Thoracic aorta (tissue), 2 donors: ENCODE measurements at regions not wholly inside any gene's neighbourhood (a gene's known extent, or its start where the extent isn't known, plus 50 kb on each side); places are given as distances from the start of the nearest gene placed in this dataset.

Experiments
- ATAC-seq: fragments of 150-250 bp; one replicate; pipeline ENCODE4 v1.8.0; 2017; ENCODE audit warnings: low read depth; ENCODE audit not compliant: insufficient number of reproducible peaks, low FRiP score
- DNase-seq: peaks from one replicate; pipeline ENCODE4 v3.0.0-alpha.2; 2020; ENCODE audit warnings: low spot score
- H3K27ac ChIP-seq, 2 donors: fragments of 200-600 bp; sonication (generic); 1 replicate in 1 of 2; 2 replicates in 1 of 2; pipeline ENCODE4 v1.5.1; 2016; ENCODE audit warnings: mild to moderate bottlenecking in 2 of 2, moderate library complexity in 2 of 2
- H3K27me3 ChIP-seq: fragments of 200-600 bp; sonication (generic); replicated peaks from 2 replicates; pipeline ENCODE4 v1.6.0; 2016; ENCODE audit warnings: mild to moderate bottlenecking; ENCODE audit not compliant: insufficient read depth
- H3K36me3 ChIP-seq: fragments of 200-600 bp; sonication (generic); one replicate; pipeline ENCODE4 v1.5.1; 2016
- H3K4me1 ChIP-seq, 2 donors: fragments of 200-600 bp; sonication (generic); 1 replicate in 1 of 2; 2 replicates in 1 of 2; pipeline versions ENCODE4 v1.5.1 to v1.6.0; 2016; ENCODE audit warnings: low read depth in 2 of 2, mild to moderate bottlenecking in 1 of 2; ENCODE audit not compliant: control insufficient read depth in 1 of 2
- H3K4me3 ChIP-seq: fragments of 200-600 bp; sonication (generic); 2 replicates; pipeline ENCODE4 v1.5.1; 2016; ENCODE audit warnings: mild to moderate bottlenecking
- H3K9me3 ChIP-seq: fragments of 200-600 bp; sonication (generic); 2 replicates; pipeline ENCODE4 v1.5.1; 2016
- TF ChIP-seq, protein P1 (sequence below): fragments of 200-600 bp; sonication (generic); IDR thresholded peaks from one replicate; pipeline ENCODE4 v1.5.1; 2019; ENCODE audit warnings: antibody characterized with exemption

DNA sequence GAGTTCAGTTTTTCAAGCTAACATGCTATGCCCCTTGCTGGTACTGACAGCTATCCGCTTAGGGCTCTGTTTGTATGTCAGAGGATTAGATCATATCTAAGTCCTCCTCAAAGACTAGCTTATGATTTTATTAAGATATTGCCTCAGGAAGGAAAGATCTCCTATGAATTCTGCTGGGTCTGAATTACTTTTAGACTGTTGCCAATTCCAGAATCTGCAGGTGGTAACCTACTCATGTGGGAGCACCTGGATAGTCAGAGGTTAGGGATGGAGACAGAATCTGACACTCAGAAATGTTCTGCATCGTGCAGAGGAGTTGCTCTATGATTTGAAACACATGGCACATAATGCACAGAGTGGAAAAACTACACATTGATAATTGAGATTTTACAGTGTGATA is 843.4 kb downstream of the SLC6A15 start:
- H3K4me3 ChIP-seq = no peak overlapping the region
- TF ChIP-seq, protein P1, sequence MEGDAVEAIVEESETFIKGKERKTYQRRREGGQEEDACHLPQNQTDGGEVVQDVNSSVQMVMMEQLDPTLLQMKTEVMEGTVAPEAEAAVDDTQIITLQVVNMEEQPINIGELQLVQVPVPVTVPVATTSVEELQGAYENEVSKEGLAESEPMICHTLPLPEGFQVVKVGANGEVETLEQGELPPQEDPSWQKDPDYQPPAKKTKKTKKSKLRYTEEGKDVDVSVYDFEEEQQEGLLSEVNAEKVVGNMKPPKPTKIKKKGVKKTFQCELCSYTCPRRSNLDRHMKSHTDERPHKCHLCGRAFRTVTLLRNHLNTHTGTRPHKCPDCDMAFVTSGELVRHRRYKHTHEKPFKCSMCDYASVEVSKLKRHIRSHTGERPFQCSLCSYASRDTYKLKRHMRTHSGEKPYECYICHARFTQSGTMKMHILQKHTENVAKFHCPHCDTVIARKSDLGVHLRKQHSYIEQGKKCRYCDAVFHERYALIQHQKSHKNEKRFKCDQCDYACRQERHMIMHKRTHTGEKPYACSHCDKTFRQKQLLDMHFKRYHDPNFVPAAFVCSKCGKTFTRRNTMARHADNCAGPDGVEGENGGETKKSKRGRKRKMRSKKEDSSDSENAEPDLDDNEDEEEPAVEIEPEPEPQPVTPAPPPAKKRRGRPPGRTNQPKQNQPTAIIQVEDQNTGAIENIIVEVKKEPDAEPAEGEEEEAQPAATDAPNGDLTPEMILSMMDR = no peak
- ATAC-seq = no peak

DNA sequence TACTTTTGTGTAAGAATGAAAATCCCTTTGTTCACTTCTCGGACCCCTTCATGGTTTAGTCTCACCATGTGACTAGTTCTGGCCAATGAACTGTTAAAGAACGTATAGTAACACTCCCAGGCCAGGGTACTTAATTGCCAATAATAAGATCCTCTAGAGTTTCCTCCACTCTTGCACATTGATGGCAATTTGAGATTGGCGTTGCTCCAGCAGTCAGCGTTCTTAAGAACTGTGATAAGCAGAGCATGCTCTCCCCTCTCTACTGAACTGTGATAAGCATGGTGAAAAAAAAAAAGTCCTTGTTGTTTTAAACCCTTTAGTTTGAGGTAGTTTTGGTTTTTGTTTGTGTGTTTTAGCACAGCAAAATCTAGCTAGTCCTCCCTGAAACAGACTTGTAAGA is 854.5 kb downstream of the SLC6A15 start:
- Histone ChIP-seq H3K36me3 (no peaks in the 10 kb centered on the region), H3K4me3 (no peak overlapping the region), H3K27me3 (no peaks in the 10 kb centered on the region), H3K27ac (no peak overlapping the region), H3K9me3 (no peaks in the 10 kb centered on the region), H3K4me1 (no peaks in the 10 kb centered on the region)
- DNase-seq (no peak), ATAC-seq (no peak)
- TF ChIP-seq, protein P1 = no peak

More for the DNA sequence above, 843.4 kb downstream of the SLC6A15 start:
- H3K36me3 ChIP-seq = no peaks in the 10 kb centered on the region
- no peaks in the 10 kb centered on the region for H3K9me3 ChIP-seq
- no peaks in the 10 kb centered on the region for H3K27me3 ChIP-seq
- no peak overlapping the region for H3K27ac ChIP-seq
- no peaks in the 10 kb centered on the region for H3K4me1 ChIP-seq
- no peak for DNase-seq

DNA sequence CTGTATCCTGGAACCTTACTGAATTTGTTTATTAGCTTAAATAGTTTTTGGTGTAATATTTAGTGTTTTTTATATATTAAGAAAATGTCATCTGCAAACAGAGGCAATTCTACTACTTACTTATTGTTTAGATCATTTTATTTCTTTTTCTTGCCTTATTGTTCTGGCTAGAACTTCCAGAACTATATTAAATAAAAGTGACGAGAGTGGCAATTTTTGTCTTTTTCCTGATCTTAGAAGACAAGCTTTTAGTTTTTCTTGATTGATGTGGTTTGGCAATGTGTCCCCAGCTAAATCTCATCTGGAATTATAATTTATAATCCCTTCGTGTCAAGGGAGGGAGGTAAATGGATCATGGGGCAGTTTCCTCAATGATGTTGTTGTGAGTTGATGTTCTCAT is 857.8 kb downstream of the SLC6A15 start:
- DNase-seq = no peak
- Histone ChIP-seq H3K4me3 (no peak overlapping the region), H3K9me3 (no peaks in the 10 kb centered on the region), H3K27me3 (no peaks in the 10 kb centered on the region), H3K36me3 (no peaks in the 10 kb centered on the region), H3K27ac (no peak overlapping the region), H3K4me1 (no peaks in the 10 kb centered on the region)
- TF ChIP-seq, protein P1 = no peak
- no peak for ATAC-seq

DNA sequence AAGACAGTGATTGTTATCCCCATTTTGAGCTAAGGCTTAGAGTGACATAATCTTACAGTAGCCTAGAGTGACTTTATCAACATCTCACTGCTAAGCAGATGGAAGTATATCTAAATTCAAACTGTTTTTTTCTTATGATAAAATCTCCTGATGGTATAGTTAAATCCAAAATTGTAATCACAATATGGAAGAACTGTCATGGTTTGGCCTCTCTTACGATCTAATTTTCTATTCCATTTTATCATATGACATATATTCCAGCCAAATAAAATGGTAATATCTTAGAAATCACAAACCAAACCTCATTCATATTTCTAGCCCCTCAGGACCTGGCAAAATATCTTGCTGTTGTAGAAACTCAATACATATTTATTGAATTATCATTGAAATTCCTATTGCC is 864.7 kb downstream of the SLC6A15 start:
- no peaks in the 10 kb centered on the region for H3K9me3 ChIP-seq
- H3K27me3 ChIP-seq = no peaks in the 10 kb centered on the region
- H3K36me3 ChIP-seq = no peaks in the 10 kb centered on the region
- no peaks in the 10 kb centered on the region for H3K4me1 ChIP-seq
- no peak overlapping the region for H3K27ac ChIP-seq
- H3K4me3 ChIP-seq = no peak overlapping the region
- TF ChIP-seq, protein P1 = no peak
- ATAC-seq (no peak), DNase-seq (no peak)

DNA sequence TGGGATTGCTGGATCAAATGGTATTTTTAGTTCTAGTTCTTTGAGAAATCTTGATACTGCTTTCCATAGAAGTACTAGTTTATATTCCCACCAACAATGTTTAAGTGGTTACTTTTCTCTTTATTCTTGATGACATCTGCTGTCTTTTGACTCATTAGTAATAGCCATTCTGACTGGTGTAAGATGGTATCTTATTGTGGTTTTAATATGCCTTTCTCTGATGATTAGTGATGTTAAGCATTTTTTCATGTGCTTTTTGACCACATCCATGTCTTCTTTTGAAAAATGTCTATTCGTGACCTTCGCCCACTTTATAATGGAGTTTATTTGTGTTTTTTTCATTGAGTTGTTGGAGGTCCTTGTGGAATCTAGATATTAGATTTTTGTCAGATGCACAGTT is 865.7 kb downstream of the SLC6A15 start:
- no peaks in the 10 kb centered on the region for H3K9me3 ChIP-seq
- TF ChIP-seq, protein P1 = no peak
- no peak overlapping the region for H3K4me3 ChIP-seq
- no peak overlapping the region for H3K27ac ChIP-seq
- no peaks in the 10 kb centered on the region for H3K36me3 ChIP-seq
- DNase-seq (no peak), ATAC-seq (no peak)
- no peaks in the 10 kb centered on the region for H3K27me3 ChIP-seq
- no peaks in the 10 kb centered on the region for H3K4me1 ChIP-seq
